ENCODE measurements at regions not wholly inside any gene's neighbourhood (a gene's known extent, or its start where the extent isn't known, plus 50 kb on each side); places are given as distances from the start of the nearest gene placed in this dataset.

GRCh38 chr2:238525990-238526389, 99.3 kb downstream of the ASB1 start:
- TF ChIP-seq CTCF (IDR thresholded peaks at IDR 0.05) (no peak), POLR2A (IDR thresholded peaks at IDR 0.05) (no peak)
